PFSK-1 (cell line): ENCODE measurements at regions not wholly inside any gene's neighbourhood (a gene's known extent, or its start where the extent isn't known, plus 50 kb on each side); places are given as distances from the start of the nearest gene placed in this dataset.

Experiments
- FOXP2 ChIP-seq: optimal IDR thresholded peaks from 2 replicates; pipeline ENCODE3; 2011; ENCODE audit warnings: borderline replicate concordance, control low read depth, inconsistent platforms; ENCODE audit not compliant: insufficient read depth; ENCODE audit errors: extremely low read length, extremely low read depth
- POLR2AphosphoS5 ChIP-seq: IDR thresholded peaks from 2 replicates; pipeline ENCODE4 v1.6.1; 2012; ENCODE audit warnings: low read depth, mild to moderate bottlenecking, control low read depth, low read length, moderate library complexity
- SIN3A ChIP-seq: IDR thresholded peaks from 2 replicates; pipeline ENCODE4 v1.6.1; 2012; ENCODE audit warnings: mild to moderate bottlenecking, low read length, moderate library complexity, borderline replicate concordance; ENCODE audit not compliant: insufficient read depth
- TAF1 ChIP-seq: IDR thresholded peaks from 2 replicates; pipeline ENCODE4 v1.6.1; 2012; ENCODE audit warnings: low read length, control low read depth, borderline replicate concordance; ENCODE audit not compliant: insufficient read depth
- TF ChIP-seq, protein P1 (sequence below), 2 experiments: IDR thresholded peaks; 2 replicates each; pipeline versions ENCODE4 v1.6.1 to v1.8.0; 2011 to 2012; ENCODE audit warnings: low read depth in 2 of 2, low read length in 2 of 2, control low read depth in 1 of 2, inconsistent platforms in 1 of 2, mild to moderate bottlenecking in 1 of 2, moderate library complexity in 1 of 2; ENCODE audit not compliant: insufficient read depth in 1 of 2

DNA sequence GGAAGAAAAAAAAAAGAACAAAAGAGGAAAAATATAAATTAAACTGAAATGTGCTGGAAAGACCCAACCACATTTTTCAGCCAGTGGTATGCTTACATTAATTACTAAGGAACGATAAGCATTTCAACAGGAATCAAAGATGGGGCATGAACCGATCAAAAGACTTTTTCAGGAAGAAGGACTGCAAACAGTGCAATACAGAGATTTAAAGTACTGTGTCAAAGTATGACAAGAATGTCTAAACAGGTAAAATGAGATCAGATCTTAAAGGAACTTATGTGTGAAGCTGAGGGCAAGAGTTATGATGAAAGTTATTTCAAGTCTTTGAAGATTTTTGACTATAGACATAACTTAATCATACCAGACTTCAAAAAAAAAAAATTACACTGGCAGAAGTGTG, 1761.8 kb downstream of the SLITRK5 start:
- no peak for TF ChIP-seq FOXP2
- no peak for TF ChIP-seq SIN3A
- TF ChIP-seq, protein P1, sequence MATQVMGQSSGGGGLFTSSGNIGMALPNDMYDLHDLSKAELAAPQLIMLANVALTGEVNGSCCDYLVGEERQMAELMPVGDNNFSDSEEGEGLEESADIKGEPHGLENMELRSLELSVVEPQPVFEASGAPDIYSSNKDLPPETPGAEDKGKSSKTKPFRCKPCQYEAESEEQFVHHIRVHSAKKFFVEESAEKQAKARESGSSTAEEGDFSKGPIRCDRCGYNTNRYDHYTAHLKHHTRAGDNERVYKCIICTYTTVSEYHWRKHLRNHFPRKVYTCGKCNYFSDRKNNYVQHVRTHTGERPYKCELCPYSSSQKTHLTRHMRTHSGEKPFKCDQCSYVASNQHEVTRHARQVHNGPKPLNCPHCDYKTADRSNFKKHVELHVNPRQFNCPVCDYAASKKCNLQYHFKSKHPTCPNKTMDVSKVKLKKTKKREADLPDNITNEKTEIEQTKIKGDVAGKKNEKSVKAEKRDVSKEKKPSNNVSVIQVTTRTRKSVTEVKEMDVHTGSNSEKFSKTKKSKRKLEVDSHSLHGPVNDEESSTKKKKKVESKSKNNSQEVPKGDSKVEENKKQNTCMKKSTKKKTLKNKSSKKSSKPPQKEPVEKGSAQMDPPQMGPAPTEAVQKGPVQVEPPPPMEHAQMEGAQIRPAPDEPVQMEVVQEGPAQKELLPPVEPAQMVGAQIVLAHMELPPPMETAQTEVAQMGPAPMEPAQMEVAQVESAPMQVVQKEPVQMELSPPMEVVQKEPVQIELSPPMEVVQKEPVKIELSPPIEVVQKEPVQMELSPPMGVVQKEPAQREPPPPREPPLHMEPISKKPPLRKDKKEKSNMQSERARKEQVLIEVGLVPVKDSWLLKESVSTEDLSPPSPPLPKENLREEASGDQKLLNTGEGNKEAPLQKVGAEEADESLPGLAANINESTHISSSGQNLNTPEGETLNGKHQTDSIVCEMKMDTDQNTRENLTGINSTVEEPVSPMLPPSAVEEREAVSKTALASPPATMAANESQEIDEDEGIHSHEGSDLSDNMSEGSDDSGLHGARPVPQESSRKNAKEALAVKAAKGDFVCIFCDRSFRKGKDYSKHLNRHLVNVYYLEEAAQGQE (IDR thresholded peaks at IDR 0.05; ENCODE audit: insufficient read depth in 1 of 2, low read depth in 2 of 2, low read length in 2 of 2) = no peak
- no peak for TF ChIP-seq TAF1
- TF ChIP-seq POLR2AphosphoS5 = no peak

DNA sequence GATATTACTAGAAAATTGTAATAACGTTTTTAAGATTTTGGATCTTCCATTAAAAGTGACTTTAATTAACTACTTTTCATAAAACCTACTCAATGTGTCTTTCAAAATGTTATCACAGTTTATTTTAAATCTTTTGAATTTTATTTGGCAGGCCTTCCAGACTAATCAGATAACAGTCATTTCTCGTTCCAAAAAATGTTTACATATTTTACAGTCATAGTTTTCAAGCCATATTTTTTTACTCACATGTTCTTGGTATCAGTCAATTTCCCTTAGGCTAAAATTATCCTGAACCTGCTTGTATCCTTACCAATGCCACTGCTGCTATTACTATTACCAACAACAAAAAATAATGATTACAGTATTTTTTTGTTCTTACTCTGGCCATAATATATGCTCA, 1783.5 kb downstream of the SLITRK5 start:
- TF ChIP-seq FOXP2 = no peak

DNA sequence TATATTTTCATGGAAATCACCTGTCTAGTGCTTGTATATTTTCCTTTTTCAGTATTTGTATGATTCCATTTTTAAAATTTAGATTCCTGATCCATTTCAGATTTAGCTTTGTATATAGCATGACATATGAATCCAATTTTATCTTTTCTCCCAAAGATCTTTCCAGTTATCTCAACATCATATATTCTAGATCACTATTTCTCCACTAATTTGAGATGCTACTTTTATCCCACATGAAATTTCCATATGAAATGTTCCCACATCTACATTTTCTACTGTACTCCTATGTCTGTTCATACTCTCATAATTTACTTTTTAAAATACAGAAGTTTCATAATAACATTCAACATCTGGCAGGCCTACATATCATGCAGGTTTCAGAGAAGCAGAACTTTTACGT, 1784.1 kb downstream of the SLITRK5 start:
- TF ChIP-seq, protein P1 (IDR thresholded peaks at IDR 0.05; ENCODE audit: insufficient read depth in 1 of 2, low read depth in 2 of 2, low read length in 2 of 2) = no peak
- TF ChIP-seq FOXP2 (no peak), TAF1 (no peak), SIN3A (no peak), POLR2AphosphoS5 (no peak)

GRCh38 chr13:89455741-89456140, 1784.6 kb downstream of the SLITRK5 start:
- no peak for TF ChIP-seq SIN3A
- TF ChIP-seq, protein P1 (IDR thresholded peaks at IDR 0.05; ENCODE audit: insufficient read depth in 1 of 2, low read depth in 2 of 2, low read length in 2 of 2) = no peak
- no peak for TF ChIP-seq POLR2AphosphoS5
- TF ChIP-seq TAF1 = no peak
- TF ChIP-seq FOXP2 = no peak

- TF ChIP-seq POLR2AphosphoS5 (no peak), TAF1 (no peak), SIN3A (no peak), FOXP2 (no peak)
- TF ChIP-seq, protein P1 (IDR thresholded peaks at IDR 0.05; ENCODE audit: insufficient read depth in 1 of 2, low read depth in 2 of 2, low read length in 2 of 2) = no peak
Observed at GRCh38 chr13:89457977-89458376, 1786.8 kb downstream of the SLITRK5 start.
